GM18498 (cell line): ENCODE measurements at regions not wholly inside any gene's neighbourhood (a gene's known extent, or its start where the extent isn't known, plus 50 kb on each side); places are given as distances from the start of the nearest gene placed in this dataset.

ENCODE experiments used
- ATAC-seq: cut with Tn5 transposase; IDR thresholded peaks from one replicate; pipeline ENCODE4 v1.9.1; 2021; ENCODE audit warnings: mild to moderate bottlenecking, moderate library complexity; ENCODE audit not compliant: unreplicated experiment

DNA sequence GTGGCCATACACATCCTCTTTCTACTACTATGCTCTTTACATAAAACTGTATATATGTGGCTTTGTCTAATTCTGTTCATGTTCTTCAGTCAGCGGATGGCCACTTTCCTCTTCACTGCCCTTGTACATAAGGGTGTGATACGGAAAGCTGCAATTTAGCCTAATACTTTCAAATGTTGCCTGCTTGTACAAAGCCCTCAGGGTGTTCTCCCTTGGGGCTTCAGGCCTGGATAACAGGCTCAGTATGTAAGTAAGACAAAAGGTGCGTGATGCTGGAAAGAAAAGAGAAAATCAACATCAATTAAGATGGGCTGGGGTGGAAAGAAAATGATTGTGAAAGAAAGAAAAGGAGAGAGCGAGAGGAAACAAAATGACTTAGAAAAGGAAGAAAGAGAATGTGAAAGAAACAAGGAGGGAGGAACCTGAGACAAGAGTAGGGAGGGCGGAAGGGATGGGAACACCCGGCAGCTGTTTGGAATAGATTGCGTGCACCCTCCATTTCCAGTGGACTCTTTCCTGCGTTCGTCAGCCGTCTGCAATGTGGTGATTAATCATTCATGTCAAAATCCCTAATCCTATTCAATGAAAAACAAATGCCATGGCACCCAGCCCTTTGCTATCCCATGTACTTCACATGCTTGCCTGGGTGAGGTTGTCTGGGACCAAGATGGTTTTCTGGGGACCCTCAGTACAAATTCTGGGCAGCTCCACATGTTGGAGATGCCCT, 553.6 kb downstream of the NUF2 start:
- ATAC-seq: no peak

DNA sequence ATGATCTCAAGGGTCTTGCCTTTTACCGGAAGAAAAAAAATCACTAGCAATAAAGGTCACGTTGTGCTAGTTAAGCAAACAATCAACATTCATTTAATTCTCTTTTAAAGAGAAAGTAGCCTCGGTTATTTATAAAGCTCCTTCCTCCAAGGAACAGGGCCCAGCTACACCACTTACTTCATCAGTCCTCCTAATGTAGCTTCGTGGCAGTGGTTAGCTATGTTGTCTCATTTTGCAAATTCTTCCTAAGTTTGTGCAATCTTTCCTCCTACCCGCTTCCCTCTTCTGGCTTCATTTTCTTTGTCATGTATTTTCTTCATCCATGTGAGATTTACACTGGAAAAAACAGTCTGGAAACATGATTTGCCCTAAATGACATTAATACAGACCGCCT, 554.2 kb downstream of the NUF2 start:
- no peak for ATAC-seq

DNA sequence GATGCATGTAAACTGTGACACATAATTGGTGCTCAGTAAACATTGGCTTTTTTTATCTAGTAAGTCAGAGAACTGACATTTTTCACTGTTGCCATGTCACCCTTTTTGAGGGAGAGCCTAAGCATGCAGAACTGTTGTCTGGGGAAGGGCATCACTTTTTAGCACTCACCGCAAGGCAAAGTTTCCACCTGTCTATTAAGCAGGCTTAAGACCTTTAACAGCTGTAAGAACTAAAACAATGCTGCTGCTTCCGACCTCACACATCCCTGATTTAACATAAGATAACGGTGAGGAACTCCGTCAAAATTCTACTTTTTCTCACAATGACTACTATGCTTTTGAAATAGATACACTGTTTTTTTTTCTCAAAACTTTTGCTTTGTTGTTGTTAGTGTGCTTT, 554.8 kb downstream of the NUF2 start:
- ATAC-seq: no peak

DNA sequence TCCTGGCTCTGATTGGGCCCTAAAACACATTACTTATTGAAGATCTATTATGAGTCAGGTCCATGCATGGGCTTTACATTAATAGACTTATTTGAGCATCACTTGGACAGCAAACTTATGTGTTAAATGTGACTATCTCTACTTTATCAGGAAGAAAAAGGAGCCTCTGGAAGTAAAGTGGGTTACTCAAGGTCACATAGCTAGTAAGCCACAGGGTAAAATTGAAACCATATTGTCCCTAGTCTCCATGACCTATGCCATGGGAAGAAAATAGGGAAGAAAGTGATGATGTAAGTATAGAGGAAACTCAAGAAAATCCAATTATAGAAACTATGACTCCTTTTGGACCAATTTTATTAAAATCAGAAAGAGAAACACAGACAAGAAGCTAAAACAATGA, 555.3 kb downstream of the NUF2 start:
- ATAC-seq: no peak

DNA sequence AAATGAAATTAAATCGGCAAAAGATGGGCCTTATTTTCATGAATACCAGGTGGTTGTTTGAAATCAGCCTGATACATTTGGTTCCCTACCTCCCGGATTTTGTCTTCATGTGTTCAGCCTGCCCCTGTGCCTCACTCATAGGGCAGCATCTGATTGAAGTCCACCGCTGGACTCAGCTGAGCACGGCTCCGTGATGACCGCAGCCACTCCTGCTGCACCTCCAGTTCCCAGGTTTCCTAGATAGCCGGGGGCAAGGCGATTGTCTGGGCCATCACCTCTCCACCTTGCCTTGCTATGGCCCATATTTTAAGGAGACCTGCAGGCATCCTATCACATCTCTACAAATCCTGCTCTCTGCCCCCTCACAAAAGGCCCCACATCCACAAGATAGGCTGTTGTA, 563.8 kb downstream of the NUF2 start:
- no peak for ATAC-seq

DNA sequence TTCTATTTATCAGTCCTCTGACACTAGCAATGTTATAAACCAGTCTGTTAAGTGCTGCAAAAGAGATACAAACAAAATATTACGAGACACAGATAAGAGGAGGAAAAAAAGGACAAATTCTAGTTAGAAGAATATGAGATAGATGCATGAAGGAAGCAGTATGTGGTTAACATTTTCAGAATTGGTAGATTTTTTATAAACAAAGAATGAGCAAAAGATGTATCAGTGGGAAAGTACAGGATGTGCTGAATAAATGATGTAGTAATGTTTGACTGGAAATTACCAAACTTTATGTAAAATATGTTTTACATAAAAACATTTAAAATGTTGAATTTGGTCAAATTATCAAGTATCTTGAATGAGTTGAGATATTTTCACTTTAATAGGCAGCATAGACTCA, 574.2 kb downstream of the NUF2 start:
- ATAC-seq: no peak

DNA sequence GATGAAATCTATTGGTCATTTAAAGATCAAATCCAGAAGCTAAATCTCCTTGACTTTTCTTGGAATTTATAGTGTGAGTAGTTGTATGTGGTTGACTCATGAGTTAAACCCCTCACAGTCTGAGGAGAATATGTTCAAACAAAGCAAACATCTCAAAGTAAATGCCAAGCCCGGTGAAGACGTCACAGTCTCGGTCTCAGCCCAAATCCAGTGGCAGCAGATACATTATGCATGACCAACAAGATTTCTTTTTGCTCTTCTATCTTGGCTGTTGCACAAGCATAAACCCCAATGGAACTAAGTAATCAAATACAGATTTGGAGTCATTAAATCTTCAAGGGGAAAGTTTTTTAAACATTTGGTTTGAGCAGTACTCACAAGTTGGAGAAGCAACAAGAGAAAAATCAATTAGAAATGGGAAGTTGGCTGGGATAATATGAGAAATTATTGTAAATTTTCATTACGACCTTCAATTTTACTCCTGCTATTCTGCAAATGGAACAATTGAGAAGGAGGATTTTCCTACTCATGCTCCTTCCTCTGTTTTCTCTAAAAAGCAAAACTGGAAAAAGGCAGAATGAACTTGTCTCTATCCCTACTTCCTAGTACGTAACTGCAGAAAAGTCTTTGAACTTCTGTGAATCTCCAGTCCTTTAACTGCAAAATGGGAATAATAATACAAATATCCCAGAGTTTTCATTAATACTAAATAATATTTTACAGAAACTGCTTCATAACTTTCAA, 575.8 kb downstream of the NUF2 start:
- ATAC-seq: no peak

DNA sequence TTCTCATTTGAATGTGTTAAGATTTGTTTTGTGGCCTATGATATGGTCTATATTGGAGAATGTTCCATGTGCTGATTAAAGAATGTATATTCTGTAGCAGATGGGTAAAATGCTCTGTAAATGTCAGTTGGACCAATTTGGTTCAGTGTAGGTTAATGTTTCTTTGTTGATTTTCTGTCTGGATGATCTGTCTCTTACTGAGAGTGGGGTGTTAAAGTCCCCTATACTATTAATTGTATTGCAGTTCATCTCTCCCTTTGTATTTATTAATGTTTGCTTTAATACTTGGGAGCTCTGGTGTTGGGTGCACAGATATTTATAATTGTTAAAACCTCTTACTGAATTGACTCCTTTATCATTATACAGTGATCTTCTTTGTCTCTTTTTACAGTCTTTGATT, 584.5 kb downstream of the NUF2 start:
- no peak for ATAC-seq

DNA sequence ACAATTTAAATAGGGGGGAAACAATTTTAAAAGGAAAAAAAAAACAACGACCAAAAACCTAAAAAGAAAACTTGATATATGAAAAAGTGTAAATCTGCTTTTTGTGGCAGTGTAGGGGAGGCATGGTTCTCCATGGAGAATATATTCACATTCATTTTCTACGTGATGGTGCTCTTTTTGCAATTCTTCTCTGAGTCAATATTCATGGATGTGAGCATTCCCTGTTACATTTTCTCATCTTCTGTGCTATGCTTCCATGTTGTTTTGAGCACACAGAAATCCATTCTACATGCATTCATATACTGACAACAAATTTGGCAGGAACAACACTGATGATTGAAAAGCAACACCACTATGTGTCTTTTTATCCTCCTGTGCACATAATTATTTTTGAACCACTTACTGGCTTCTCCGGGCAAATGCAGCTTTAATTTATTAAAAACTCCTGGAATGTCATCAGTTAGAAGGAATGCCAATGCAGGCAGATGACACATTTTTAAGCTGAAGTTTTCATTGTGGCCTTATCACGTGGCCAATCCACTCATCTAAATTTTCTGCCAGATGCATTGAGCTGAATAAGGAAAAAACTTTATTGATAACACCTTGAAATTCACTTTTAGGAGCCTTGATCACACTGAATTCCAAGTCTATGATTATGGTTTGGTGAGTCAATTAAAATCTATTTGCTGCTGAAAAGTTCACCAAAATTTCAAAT, 590.6 kb downstream of the NUF2 start:
- ATAC-seq: no peak

DNA sequence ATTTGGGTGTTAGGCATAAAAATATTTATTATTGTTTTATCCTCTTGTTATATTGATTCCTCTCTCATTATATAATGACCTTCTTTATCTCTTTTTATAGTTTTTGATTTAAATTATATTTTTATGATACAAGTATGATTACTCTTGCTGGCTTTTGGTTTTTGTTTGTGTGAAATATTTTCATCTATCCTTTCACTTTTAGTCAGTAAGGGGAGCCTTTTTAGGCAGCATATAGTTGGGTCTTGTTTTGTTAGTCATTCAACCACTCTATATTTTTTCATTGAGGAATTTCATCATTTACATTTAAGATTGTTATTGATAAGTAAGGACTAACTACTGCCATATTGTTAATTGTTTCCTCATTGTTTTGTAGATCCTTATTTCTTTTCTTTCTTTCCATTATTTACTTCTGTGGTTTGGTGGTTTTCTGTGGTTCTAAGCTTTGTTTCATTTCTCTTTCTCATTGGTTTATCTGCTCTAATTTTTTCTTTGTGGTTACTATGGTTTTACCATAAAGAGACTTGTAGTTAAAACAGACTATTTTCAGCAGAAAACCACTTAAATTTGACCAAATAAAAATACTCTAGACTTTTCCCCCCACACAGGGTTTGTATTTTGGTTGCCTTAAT, 593.1 kb downstream of the NUF2 start:
- no peak for ATAC-seq

DNA sequence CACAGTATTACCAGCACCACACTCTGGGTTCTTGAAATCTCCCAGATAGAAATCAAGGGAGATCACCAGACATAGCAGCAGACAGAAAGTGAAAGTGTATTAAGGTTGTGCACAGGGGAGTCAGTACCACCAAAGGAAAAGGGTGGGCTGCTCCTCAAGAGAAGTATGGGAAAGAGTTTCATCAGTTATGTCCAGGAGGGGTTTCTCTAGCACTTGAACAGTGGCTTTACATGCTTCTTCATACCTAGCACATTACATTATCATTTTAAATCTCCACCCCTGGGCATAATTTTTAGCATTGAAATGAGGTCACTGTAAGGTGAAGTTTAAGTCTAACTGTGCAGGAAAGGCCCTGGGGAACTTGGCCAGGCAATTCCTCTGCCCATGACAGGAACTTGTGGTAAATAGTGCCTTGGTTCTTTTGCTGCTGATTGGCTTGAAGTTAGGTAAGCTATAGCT, 601.0 kb downstream of the NUF2 start:
- ATAC-seq: peak; percentile 70

DNA sequence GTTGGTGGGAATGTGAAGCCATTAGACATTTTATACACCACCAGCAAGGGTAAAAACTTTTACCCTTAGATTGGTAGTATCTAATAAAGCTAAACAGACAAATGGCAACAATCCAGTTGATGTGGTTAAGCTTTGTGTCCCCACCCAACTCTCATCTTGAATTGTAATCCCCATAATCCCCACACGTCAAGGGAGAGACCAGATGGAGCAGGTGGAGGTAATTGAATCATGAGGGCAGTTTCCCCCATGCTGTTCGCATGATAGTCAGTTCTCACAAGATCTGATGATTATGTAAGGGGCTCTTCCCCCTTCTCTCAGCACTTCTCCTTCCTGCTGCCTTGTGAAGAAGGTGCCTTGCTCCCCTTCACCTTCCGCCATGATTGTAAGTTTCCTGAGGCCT, 602.3 kb downstream of the NUF2 start:
- ATAC-seq: no peak

DNA sequence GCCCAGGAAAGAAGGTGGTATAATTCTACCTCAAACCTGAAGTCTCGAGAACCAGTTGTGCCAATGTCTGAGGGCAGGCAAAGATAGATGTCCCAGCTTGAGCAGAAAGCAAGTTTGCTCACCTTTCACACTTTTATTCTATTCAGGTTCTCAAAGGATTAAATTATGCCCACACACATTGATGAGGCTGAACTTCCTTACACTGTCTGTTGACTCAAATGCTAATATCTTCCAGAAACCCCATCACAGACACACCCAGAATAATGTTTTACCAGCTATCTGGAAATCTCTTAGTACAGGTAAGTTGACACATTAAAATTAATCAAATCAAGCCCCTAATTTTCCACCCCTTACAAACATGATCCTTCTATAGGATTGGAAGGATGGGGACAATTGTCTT, 605.7 kb downstream of the NUF2 start:
- no peak for ATAC-seq

DNA sequence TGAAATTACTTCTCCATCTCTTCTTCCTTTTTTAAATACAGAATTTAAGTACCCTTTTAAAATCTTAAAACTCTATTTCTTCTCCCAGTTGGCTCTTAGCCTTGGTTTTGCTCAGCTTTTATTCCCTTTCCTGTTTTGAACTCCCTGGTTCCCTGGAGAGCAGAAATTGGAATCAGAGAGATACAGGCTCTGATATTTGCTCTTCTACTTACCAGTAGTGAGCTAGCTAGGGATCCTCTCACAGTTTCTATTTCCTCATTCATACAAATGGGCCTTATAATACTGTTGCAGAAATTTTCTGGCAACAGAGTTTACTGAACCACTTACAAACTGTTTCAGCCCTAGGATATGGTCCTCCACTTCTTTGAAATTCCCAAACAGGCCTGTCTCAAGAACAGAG, 606.3 kb downstream of the NUF2 start:
- ATAC-seq: no peak

DNA sequence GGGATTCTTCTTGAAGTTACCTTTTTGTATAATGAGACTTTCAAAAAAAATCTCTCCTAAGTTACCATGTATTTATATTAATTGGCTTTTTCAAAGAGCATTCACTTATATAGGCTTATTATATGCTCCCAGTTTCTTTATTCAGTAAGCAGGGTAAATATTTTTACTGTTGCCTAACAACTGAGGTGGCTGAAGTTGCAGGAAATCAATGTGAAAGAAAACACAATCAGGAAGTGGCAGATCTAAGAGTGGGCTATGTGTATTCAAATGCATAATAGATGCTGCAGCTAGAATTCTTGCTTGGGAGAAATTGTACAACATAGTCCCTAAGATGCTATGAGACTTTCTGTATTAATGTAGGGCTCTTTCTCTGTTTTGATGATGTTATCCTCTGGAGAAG, 606.9 kb downstream of the NUF2 start:
- no peak for ATAC-seq

DNA sequence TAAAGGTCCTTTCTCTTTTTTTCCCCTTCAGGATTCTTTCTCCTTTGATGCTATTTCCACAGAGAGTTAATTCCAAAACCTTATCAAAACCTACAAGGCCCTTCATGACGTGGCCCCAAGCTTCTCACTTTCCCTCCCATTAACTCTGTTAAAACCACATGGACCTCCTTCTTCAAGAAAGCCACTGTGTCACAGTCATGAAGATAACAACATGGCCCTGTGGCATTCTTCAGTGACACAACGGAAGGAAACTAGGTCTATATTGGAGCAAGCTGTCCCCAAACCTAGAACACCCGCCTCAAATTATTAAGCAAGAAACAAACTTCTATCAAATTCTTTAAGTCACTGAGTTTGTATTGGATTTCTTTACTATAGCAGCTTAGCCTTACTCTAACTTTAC, 611.1 kb downstream of the NUF2 start:
- no peak for ATAC-seq

DNA sequence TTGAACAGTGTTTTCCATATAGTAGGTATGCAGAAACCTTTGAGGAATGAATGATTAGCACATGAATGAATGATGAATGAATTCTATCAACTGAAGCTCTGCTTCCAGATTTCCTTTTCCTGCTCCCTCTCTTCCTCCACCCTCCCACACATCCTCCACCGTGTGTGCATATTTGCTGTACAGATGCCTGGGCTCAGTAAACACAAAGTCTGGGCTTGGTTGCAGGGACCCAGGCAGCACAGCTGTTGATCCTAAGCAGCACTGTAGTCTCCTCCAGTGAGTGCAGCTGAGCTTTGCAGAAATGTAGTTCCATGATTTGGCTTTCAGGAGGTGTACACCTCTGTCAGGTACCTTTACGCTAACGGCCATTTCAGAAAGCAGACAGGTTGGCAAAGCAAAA, 611.7 kb downstream of the NUF2 start:
- ATAC-seq: no peak

DNA sequence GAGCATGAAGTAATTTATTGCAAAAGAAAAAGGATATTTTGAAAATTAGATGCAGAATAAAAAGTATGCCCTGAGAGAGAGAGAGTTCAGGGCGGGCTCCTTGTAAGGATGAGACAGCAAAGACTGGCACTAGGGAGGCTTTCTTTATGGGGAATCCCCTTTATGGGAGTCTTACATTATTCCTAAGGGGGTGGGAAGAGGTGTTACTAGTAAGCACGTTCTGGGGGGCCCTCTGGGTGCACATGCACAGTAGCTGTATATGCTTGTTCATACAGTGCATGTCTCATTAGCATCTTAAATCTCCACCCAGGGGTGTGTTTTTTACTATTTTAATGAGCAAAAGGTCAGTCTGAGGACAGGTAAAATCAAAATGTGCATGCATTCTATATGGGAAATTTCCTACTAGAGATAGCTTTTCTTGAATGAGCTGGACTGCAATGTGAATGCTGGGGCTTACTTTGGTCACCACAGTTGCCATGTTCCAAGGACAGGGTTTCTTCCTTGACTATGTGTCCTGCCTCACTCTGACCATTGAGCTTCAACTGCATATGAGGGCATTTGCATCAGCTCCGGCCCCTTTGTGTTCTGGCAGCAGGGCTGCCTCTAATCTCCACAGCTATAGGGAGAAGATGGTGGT, 614.1 kb downstream of the NUF2 start:
- no peak for ATAC-seq

DNA sequence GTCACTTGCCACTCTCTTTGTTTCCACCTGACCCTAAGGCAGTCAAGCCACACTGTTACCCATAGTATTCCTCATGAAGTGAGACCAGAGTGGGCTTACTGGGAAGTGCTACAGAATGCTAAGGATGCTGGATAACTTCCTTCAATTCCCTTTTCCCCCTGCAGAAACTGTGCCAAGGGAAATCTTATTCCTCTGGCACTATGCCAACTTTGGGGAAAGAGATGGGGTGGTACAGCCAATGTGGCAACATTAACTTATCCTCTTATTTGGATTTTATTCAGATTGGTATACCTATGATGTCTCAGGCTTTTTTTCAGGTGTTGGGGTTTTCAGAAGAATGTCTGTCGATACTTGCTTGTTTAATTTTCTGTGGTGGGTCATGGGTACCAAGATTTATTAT, 599.4 kb upstream of the PBX1 start:
- no peak for ATAC-seq

DNA sequence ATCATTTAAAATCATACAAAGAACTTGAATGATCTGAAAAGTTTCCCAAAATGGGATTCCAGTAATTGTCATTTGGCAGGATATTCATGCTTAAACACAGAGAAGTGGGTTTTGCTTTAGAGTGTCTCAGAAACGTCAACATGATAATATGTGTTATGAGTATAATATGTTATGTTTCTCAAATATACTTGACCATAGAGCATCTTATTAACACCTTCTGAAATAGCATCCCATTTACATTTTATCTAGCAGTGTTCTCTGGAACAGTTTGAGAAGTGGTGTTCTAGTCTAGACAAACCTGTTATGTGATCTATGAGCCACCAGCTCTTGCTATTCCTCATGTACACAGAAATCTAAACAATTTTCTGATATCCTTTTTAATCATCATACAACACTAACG, 588.8 kb upstream of the PBX1 start:
- no peak for ATAC-seq

DNA sequence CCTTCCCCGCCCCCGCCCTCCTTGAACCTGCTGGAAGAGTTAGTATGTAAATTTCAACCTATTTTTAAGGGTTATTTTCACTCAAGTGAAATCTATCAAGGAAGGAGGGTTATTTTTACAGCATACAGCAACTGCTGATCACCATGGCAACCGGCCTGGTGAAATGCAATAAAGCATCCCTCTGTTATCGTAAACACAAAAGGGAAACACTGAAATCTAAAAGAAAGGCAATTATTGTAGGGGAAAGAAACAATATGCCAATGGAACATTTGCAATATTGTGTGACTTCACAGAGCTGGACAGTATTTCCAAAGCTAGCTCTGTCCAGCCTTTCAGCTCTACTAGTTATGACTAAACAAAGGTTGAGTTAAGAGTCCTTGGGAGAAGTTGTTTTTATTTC, 588.3 kb upstream of the PBX1 start:
- ATAC-seq: no peak
